HuH-7.5 (cell line): ENCODE measurements at regions not wholly inside any gene's neighbourhood (a gene's known extent, or its start where the extent isn't known, plus 50 kb on each side); places are given as distances from the start of the nearest gene placed in this dataset.

Experiments used
- DNase-seq: peaks from one replicate; pipeline ENCODE4 v3.0.0; 2011; ENCODE audit warnings: low spot score

GRCh38 chr5:135246923-135247795 is 151.9 kb downstream of the MACROH2A1 start:
- DNase-seq, result no peak

GRCh38 chr5:135246605-135246922 is 152.5 kb downstream of the MACROH2A1 start:
- no peak for DNase-seq

- no peak for DNase-seq
These were observed 153.2 kb downstream of the MACROH2A1 start for GRCh38 chr5:135245521-135246499.

GRCh38 chr5:135244620-135245021 is 154.4 kb downstream of the MACROH2A1 start:
- no peak for DNase-seq

- no peak for DNase-seq
These were observed 155.3 kb downstream of the MACROH2A1 start for GRCh38 chr5:135243556-135244285.

GRCh38 chr5:135242866-135243555 is 156.0 kb downstream of the MACROH2A1 start:
- DNase-seq, result no peak

GRCh38 chr5:135242021-135242865 is 156.8 kb downstream of the MACROH2A1 start:
- DNase-seq, result no peak

- DNase-seq, result no peak
These were observed 157.5 kb downstream of the MACROH2A1 start for GRCh38 chr5:135241536-135241935.

GRCh38 chr5:135240781-135241360 is 158.2 kb downstream of the MACROH2A1 start:
- DNase-seq, result no peak

- no peak for DNase-seq
These were observed 158.8 kb downstream of the MACROH2A1 start for GRCh38 chr5:135240283-135240633.

GRCh38 chr5:135239453-135240282 is 159.4 kb downstream of the MACROH2A1 start:
- DNase-seq, result no peak

- DNase-seq, result no peak
These were observed 160.2 kb downstream of the MACROH2A1 start for GRCh38 chr5:135238622-135239452.

- no peak for DNase-seq
These were observed 161.3 kb downstream of the MACROH2A1 start for GRCh38 chr5:135237748-135238103.

GRCh38 chr5:135236908-135237747 is 161.9 kb downstream of the MACROH2A1 start:
- no peak for DNase-seq

GRCh38 chr5:135236228-135236907 is 162.7 kb downstream of the MACROH2A1 start:
- DNase-seq, result no peak

GRCh38 chr5:135235551-135236227 is 163.3 kb downstream of the MACROH2A1 start:
- DNase-seq, result no peak
